D341Med (cell line): ENCODE measurements at regions not wholly inside any gene's neighbourhood (a gene's known extent, or its start where the extent isn't known, plus 50 kb on each side); places are given as distances from the start of the nearest gene placed in this dataset.
"Not testable (repeated sequence)": the region's sequence is repeated elsewhere in the genome, so short reads cannot be mapped to it uniquely, and the experiment has no call there.

ENCODE experiments used
- DNase-seq: peaks from one replicate; pipeline ENCODE4 v3.0.0; 2012; ENCODE audit warnings: low spot score

- not testable (repeated sequence) for DNase-seq
Observed at GRCh38 chr1:146883190-146883589, 54.9 kb upstream of the NBPF12 start.

- not testable (repeated sequence) for DNase-seq
Observed at GRCh38 chr1:146881096-146881495, 57.0 kb upstream of the NBPF12 start.

DNA sequence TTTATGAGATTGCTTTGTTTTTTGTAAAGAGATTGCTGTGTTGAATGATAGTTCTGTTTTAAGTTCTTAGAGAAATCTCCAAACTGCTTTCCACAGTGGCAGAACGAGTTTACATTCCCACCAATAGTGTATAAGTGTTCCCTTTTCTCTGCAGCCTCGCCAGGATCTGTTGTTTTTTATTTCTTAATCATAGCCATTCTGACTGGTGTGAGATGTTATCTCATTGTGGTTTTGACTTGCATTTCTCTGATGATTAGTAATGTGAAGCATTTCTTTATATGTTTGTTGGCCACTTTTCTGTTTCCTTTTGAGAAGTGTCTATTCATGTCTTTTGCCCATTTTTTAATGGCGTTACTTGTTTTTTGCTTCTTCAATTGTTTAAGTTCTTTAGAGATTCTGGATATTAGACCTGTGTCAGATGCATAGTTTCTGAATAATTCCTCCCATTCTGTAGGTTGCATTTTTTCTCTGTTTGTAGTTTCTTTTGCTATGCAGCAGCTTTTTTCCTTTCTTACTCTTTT is 74.3 kb upstream of the NBPF12 start:
- not testable (repeated sequence) for DNase-seq

DNA sequence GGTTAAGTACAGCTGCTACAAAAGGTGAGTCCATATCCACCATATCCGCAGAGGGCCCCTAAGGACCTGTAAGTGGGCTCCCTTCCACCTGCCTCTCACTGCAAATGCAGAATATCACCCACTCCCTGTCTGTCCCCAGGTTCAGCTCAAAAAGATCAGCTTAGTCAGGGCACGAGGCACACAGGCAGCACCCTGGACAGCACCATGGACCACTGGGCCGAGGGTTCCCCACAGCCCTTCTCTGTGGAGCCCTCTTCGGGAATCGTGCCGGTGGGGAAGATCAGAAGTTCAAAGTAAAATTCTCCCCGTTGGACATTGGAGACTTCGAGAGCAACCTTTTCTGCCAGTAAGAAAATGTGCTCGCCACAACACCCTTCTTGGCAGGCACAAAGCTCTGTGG is 85.0 kb upstream of the NBPF12 start:
- DNase-seq, result not testable (repeated sequence)

- DNase-seq, result not testable (repeated sequence)
Observed at GRCh38 chr1:146850352-146850889, 87.7 kb upstream of the NBPF12 start.

- not testable (repeated sequence) for DNase-seq
Observed at GRCh38 chr1:146838725-146839124, 99.4 kb upstream of the NBPF12 start.

DNA sequence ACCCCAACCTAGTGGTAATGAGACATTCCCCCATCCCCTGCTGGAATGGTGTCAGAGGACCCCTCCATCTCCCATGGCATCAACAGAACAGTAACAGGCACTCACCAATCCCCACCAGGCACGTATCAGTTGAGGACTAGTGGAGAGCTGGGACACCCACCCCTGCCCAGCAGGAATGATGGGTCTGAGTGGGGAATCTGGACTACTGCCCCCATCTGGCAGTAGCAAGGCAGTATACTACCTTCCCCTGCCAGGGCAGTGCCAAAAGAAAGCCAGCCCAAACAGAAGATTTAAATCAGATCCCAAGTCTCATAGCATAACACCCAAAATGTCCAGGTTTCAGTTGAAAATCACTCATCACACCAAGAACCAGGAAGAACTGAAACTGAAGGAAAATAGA is 111.2 kb upstream of the NBPF12 start:
- DNase-seq, result not testable (repeated sequence)

DNA sequence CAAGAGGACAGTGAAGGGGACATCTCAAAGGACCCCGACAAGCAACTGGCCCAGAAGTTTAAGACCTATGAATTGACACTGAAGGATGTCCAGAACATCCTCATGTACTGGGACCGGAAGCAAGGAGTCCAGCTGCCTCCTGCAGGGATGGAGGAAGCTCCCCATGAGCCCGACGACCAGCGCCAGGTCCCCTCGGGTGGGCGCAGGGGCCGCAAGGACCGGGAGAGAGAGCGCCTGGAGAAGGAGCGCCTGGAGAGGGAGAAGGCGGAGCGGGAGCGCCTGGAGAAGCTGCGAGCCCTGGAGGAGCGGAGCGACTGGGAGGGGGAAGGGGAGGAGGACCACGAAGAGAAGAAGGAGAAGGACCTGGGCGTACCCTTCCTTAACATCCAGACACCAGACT is 143.9 kb upstream of the NBPF12 start:
- DNase-seq, result not testable (repeated sequence)

- not testable (repeated sequence) for DNase-seq
Observed at GRCh38 chr1:146792725-146793124, 145.4 kb upstream of the NBPF12 start.

GRCh38 chr1:146784212-146784940 is 153.7 kb upstream of the NBPF12 start:
- DNase-seq, result not testable (repeated sequence)

- DNase-seq, result not testable (repeated sequence)
Observed at GRCh38 chr1:146781235-146781634, 156.9 kb upstream of the NBPF12 start.

DNA sequence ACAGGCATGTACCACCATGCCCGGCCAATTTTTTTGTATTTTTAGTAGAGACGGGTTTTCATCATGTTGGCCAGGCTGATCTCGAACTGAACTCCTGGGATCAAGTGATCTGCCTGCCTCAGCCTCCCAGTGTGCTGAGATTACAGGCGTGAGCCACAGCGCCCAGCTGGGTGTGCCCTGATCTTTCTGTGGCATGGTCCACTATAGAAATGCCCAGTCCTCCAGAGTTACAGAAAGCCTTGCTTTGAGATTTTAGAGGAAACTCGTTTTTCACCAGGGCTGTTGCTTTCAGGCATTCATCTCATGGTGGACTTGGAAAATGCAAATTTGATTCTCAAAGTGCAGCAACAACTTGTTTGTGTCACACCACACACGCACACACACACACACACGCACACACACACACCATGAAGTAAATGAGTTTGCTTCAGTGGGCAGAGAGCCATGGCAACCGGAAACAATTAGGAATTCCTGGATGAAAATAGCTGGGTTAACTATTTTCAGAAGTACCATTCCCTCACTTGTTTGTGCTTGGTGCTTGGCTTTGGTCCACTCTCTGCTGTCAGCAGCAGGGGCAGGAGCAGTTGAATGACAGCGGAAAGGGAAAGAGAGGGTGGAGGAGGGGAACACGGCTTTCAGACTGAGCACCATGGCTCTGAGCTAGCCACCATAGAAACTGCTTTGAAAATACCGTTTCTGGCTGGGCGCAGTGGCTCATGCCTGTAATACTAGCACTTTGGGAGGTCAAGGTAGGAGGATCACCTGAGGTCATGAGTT is 160.1 kb upstream of the NBPF12 start:
- not testable (repeated sequence) for DNase-seq

DNA sequence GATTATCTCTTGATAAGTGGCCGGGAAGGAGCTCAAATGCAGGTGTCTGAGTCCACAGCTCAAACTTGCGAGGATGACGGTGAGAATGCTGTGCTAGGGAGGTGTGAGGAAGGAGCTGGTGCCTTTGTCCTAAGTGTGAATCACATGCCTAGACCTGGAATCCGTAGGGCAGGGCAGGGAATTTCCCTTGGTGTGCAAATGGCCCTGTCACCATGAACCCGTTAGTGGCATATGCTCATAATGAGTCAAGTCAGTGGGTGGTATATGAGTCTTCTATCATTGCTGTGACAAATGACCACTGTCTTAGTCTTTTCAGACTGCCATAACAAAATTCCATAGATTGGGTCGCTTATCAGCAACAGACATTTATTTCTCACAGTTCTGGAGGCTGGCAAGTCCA is 163.1 kb upstream of the NBPF12 start:
- not testable (repeated sequence) for DNase-seq

GRCh38 chr1:146774271-146774670 is 163.9 kb upstream of the NBPF12 start:
- not testable (repeated sequence) for DNase-seq

GRCh38 chr1:146771409-146771808 is 166.7 kb upstream of the NBPF12 start:
- peak; percentile 1 for DNase-seq

DNA sequence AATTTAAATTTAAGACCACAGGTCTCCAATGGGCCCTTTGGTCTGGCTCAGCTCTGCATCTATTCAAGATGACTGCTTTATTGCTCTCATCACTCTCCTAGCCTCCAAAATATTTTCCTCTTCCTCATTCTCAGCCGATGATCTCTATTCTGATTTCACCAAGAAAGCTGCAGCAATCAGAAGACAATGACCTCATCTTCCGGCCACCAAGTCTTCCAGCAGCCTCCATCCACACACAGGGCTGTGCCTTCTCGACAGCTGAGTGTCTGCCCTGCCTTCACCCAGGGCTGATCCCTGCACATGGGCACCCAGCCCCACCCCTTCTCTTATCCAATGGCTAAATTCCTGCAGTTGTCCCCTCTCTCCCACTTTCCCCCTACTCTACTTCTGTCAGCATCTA is 167.1 kb upstream of the NBPF12 start:
- DNase-seq, result not testable (repeated sequence)

DNA sequence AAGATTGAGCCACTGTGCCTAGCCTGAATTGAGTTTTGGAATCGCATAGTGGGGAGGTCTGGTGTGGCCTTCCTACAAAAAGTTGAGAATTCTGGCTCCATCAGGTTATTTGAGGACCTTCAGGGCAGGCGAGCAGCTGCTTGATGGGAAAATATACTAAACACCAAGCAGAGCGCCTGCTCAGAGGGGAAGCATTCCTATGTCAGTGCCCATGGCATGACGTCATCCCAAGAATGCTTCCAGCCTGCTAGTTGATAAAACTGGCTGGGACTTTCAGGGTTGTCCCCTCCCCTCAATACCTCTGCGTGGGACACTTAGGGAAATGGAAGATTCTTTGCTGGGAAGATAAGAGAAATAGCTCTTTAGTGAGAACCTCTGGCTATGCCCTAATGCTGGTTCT is 174.9 kb upstream of the NBPF12 start:
- DNase-seq, result not testable (repeated sequence)

DNA sequence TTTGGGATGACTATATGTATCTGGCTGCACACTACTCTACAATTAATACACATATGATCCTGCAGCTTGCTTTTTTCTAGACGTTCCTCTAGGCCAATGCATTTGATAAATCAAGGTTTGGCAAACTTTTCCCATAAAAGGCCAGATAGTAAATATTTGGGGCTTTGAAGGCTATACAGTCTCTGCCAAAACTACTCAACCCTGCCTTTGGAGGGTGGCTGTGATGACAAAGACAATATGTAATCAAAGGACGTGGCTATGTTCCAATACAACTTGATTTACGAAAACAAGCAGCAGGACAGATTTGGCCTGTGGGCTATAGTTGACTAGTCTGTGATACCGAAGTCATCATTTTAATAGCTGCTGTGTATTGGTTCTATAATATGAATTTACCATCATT is 181.3 kb upstream of the NBPF12 start:
- not testable (repeated sequence) for DNase-seq

GRCh38 chr1:146748686-146749085 is 189.4 kb upstream of the NBPF12 start:
- not testable (repeated sequence) for DNase-seq

DNA sequence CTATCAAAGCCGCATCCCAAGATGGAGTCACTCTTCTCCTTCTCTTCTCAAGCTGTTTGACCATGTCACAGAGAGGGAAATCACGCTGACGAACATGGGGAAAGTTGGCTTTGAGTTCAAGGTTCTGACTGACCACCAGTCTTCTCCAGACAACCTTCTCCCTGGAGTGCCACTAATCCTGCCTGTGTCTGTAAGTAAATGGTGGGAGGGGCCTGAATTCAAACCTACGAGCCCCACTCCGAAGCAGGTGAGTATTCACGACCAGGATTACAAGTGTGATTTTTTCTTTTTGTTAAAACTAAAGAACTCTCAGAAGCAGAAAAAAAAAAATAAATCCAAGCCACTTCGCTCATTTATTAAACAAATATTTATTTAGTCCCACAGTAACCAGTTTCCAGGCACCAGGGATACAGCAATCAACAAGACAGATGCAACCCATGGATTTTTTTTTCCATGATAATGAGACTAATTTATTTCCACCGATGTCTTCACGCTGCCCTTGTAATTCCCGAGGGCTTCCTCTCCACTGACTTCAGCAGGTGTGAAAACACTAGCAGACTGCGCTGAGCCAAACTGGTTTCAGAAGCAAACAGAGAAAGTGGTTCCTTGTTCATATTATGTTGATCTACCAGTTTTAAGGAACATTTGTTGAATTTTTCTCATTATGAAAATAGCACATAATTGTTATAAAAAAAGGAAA is 206.0 kb upstream of the NBPF12 start:
- not testable (repeated sequence) for DNase-seq

GRCh38 chr1:146729642-146730344 is 208.3 kb upstream of the NBPF12 start:
- not testable (repeated sequence) for DNase-seq
